WTC11 (cell line): ENCODE measurements at regions not wholly inside any gene's neighbourhood (a gene's known extent, or its start where the extent isn't known, plus 50 kb on each side); places are given as distances from the start of the nearest gene placed in this dataset.

ENCODE experiments used
- ATAC-seq: fragments of 200-7000 bp; cut with Tn5 transposase; 2 replicates; pipeline ENCODE4 v1.10.0; 2021; ENCODE audit warnings: mild to moderate bottlenecking, moderate library complexity
- CTCF ChIA-PET: fragments of 300-600 bp; sonication (Branson Sonifier 250); formaldehyde crosslinking; loops from one replicate; lab custom pipeline; 2021; ENCODE audit warnings: antibody characterized with exemption; lab: Charles Lee
- POLR2A ChIA-PET: fragments of 350-600 bp; sonication (Branson Sonifier 250); formaldehyde crosslinking; loops from one replicate; lab custom pipeline; 2021; ENCODE audit warnings: antibody characterized with exemption; lab: Charles Lee
- DNase-seq: peaks from one replicate; pipeline ENCODE4 v3.0.0; 2021; ENCODE audit warnings: low spot score
- H3K27ac Mint-ChIP-seq: 2 replicates; pipeline ENCODE4 v1.8.0; 2021; ENCODE audit warnings: mixed read lengths
- H3K27me3 Mint-ChIP-seq: 2 replicates; pipeline ENCODE4 v1.8.0; 2021; ENCODE audit warnings: low read depth, mild to moderate bottlenecking, moderate library complexity, mixed read lengths
- H3K36me3 Mint-ChIP-seq: 2 replicates; pipeline ENCODE4 v1.8.0; 2021; ENCODE audit warnings: mixed read lengths
- H3K4me1 Mint-ChIP-seq: 2 replicates; pipeline ENCODE4 v1.8.0; 2022; ENCODE audit warnings: mixed read lengths
- H3K4me3 Mint-ChIP-seq: 2 replicates; pipeline ENCODE4 v1.8.0; 2021; ENCODE audit warnings: mild to moderate bottlenecking, moderate library complexity, mixed read lengths
- H3K9me3 Mint-ChIP-seq: 2 replicates; pipeline ENCODE4 v1.8.0; 2021; ENCODE audit warnings: mixed read lengths
- ATF2 ChIP-seq: sonication (generic); formaldehyde crosslinking; IDR thresholded peaks from 2 replicates; pipeline ENCODE4 v1.8.1; 2022; ENCODE audit warnings: low read depth, missing genetic modification reagents, borderline replicate concordance
- CTCF ChIP-seq: fragments of 200-600 bp; IDR thresholded peaks from 2 replicates; pipeline ENCODE4 v1.8.0; 2022; ENCODE audit warnings: antibody characterized with exemption
- ELF4 ChIP-seq: sonication (generic); formaldehyde crosslinking; IDR thresholded peaks from 2 replicates; pipeline ENCODE4 v1.8.1; 2022; ENCODE audit warnings: low read depth, mild to moderate bottlenecking, moderate library complexity, missing genetic modification reagents
- EMX1 ChIP-seq: fragments of 250-450 bp; sonication (Bioruptor Pico); IDR thresholded peaks from 2 replicates; pipeline ENCODE4 v1.8.0; 2021; ENCODE audit warnings: mild to moderate bottlenecking
- FOXP1 ChIP-seq: sonication (generic); formaldehyde crosslinking; IDR thresholded peaks from 2 replicates; pipeline ENCODE4 v1.8.0; 2022; ENCODE audit warnings: missing genetic modification reagents, mild to moderate bottlenecking, moderate library complexity, borderline replicate concordance
- HMGA2 ChIP-seq: fragments of 250-450 bp; sonication (Bioruptor Pico); IDR thresholded peaks from 2 replicates; pipeline ENCODE4 v1.4.0; 2021; ENCODE audit warnings: mild to moderate bottlenecking, moderate library complexity
- HMGXB4 ChIP-seq: sonication (generic); formaldehyde crosslinking; IDR thresholded peaks from 2 replicates; pipeline ENCODE4 v1.8.1; 2023; ENCODE audit warnings: mild to moderate bottlenecking, moderate library complexity, missing genetic modification reagents
- JUN ChIP-seq: sonication (generic); formaldehyde crosslinking; IDR thresholded peaks from 2 replicates; pipeline ENCODE4 v1.8.0; 2023; ENCODE audit warnings: mild to moderate bottlenecking, missing genetic modification reagents
- MXD4 ChIP-seq: fragments of 250-450 bp; sonication (Bioruptor Pico); IDR thresholded peaks from 2 replicates; pipeline ENCODE4 v1.8.0; 2021; ENCODE audit warnings: mild to moderate bottlenecking, moderate library complexity, borderline replicate concordance
- MYBL2 ChIP-seq: sonication (generic); formaldehyde crosslinking; IDR thresholded peaks from 2 replicates; pipeline ENCODE4 v1.8.1; 2023; ENCODE audit warnings: mild to moderate bottlenecking, moderate library complexity, missing genetic modification reagents
- NFATC4 ChIP-seq: fragments of 250-450 bp; sonication (Bioruptor Pico); IDR thresholded peaks from 2 replicates; pipeline ENCODE4 v1.9.0; 2021; ENCODE audit warnings: mild to moderate bottlenecking
- NFYB ChIP-seq: sonication (generic); formaldehyde crosslinking; conservative IDR thresholded peaks from 2 replicates; pipeline ENCODE4 v1.8.0; 2022; ENCODE audit warnings: low read depth, missing genetic modification reagents
- NR3C1 ChIP-seq: sonication (generic); formaldehyde crosslinking; conservative IDR thresholded peaks from 2 replicates; pipeline ENCODE4 v1.8.1; 2023; ENCODE audit warnings: low read depth, mild to moderate bottlenecking, missing genetic modification reagents
- PRRX2 ChIP-seq: fragments of 250-450 bp; sonication (Bioruptor Pico); IDR thresholded peaks from 2 replicates; pipeline ENCODE4 v1.8.0; 2021; ENCODE audit warnings: mild to moderate bottlenecking
- RORB ChIP-seq: fragments of 250-450 bp; sonication (Bioruptor Pico); IDR thresholded peaks from 2 replicates; pipeline ENCODE4 v1.9.0; 2021; ENCODE audit warnings: mild to moderate bottlenecking
- SOX15 ChIP-seq: fragments of 250-450 bp; sonication (Bioruptor Pico); IDR thresholded peaks from 2 replicates; pipeline ENCODE4 v1.9.0; 2021; ENCODE audit warnings: mild to moderate bottlenecking
- USF1 ChIP-seq: sonication (generic); formaldehyde crosslinking; IDR thresholded peaks from 2 replicates; pipeline ENCODE4 v1.8.0; 2022; ENCODE audit warnings: mild to moderate bottlenecking, missing genetic modification reagents
- USF2 ChIP-seq: sonication (generic); formaldehyde crosslinking; IDR thresholded peaks from 2 replicates; pipeline ENCODE4 v1.8.1; 2023; ENCODE audit warnings: mild to moderate bottlenecking, missing genetic modification reagents, moderate library complexity
- ZNF281 ChIP-seq: sonication (generic); formaldehyde crosslinking; IDR thresholded peaks from 2 replicates; pipeline ENCODE4 v1.8.0; 2023; ENCODE audit warnings: mild to moderate bottlenecking, missing genetic modification reagents
- ZNF671 ChIP-seq: fragments of 250-450 bp; sonication (Bioruptor Pico); IDR thresholded peaks from 2 replicates; pipeline ENCODE4 v1.8.0; 2021; ENCODE audit warnings: mild to moderate bottlenecking
- ZSCAN18 ChIP-seq: fragments of 250-450 bp; sonication (Bioruptor Pico); IDR thresholded peaks from 2 replicates; pipeline ENCODE4 v2.1.2; 2022; ENCODE audit warnings: mild to moderate bottlenecking, moderate library complexity

- no peak overlapping the region for H3K27ac Mint-ChIP-seq
- no peak overlapping the region for H3K4me3 Mint-ChIP-seq
- H3K4me1 Mint-ChIP-seq, result peaks cover 23% of the 10 kb centered on the region
- ChIA-PET POLR2A (no interaction called here), CTCF (no interaction called here)
- H3K27me3 Mint-ChIP-seq, result no peaks in the 10 kb centered on the region; the same call in 1 of the 2 replicates
- H3K36me3 Mint-ChIP-seq, result peaks cover 10% of the 10 kb centered on the region; the same call in 1 of the 2 replicates
- TF ChIP-seq ZSCAN18 (CRISPR knock-in tag), result no peak
- H3K9me3 Mint-ChIP-seq, result peaks cover 12% of the 10 kb centered on the region
- DNase-seq, result no peak
- no peak for ATAC-seq
Observed at GRCh38 chr3:16761571-16761970, 123.2 kb upstream of the PLCL2 start.

GRCh38 chr3:16765661-16766060 lies 119.1 kb upstream of the PLCL2 start:
- no peaks in the 10 kb centered on the region; the same call in 1 of the 2 replicates for H3K27me3 Mint-ChIP-seq
- peaks cover 58% of the 10 kb centered on the region for H3K4me1 Mint-ChIP-seq
- H3K36me3 Mint-ChIP-seq, result peaks cover 6% of the 10 kb centered on the region; the same call in 1 of the 2 replicates
- POLR2A ChIA-PET, result no interaction called here
- peaks cover 8% of the 10 kb centered on the region for H3K9me3 Mint-ChIP-seq
- H3K4me3 Mint-ChIP-seq, result no peak overlapping the region
- CTCF ChIA-PET, result interaction anchor here (0.6 kb wide), 1 partner anchor 42 kb away, joined by 4 read pairs; no protein-coding TSS in a partner anchor
- no peak for ATAC-seq
- DNase-seq, result no peak
- no peak overlapping the region for H3K27ac Mint-ChIP-seq
- TF ChIP-seq JUN (CRISPR knock-in tag), result no peak
- TF ChIP-seq SOX15 (CRISPR knock-in tag), result no peak
- TF ChIP-seq FOXP1 (CRISPR knock-in tag), result no peak
- TF ChIP-seq PRRX2 (CRISPR knock-in tag), result no peak
- no peak for TF ChIP-seq CTCF
- TF ChIP-seq MYBL2 (CRISPR knock-in tag), result no peak
- no peak for TF ChIP-seq ATF2 (CRISPR knock-in tag)
- no peak for TF ChIP-seq MXD4 (CRISPR knock-in tag)
- TF ChIP-seq NR3C1 (CRISPR knock-in tag), result no peak
- TF ChIP-seq USF1 (CRISPR knock-in tag), result no peak
- no peak for TF ChIP-seq ZNF281 (CRISPR knock-in tag)
- TF ChIP-seq EMX1, result no peak
- TF ChIP-seq HMGA2 (CRISPR knock-in tag), result no peak

GRCh38 chr3:16767006-16767405 lies 117.7 kb upstream of the PLCL2 start:
- DNase-seq, result no peak
- H3K27ac Mint-ChIP-seq, result no peak overlapping the region
- peaks cover 5% of the 10 kb centered on the region for H3K9me3 Mint-ChIP-seq
- peak; percentile 70 for ATAC-seq
- H3K36me3 Mint-ChIP-seq, result peaks cover 4% of the 10 kb centered on the region; the same call in 1 of the 2 replicates
- H3K4me3 Mint-ChIP-seq, result no peak overlapping the region
- CTCF ChIA-PET, result interaction anchor here (0.9 kb wide), 1 partner anchor 43 kb away, joined by 3 read pairs; no protein-coding TSS in a partner anchor
- H3K4me1 Mint-ChIP-seq, result peaks cover 58% of the 10 kb centered on the region
- POLR2A ChIA-PET, result no interaction called here
- no peaks in the 10 kb centered on the region; the same call in 1 of the 2 replicates for H3K27me3 Mint-ChIP-seq
- TF ChIP-seq ZNF671 (no peak), NFYB (CRISPR knock-in tag) (no peak), ELF4 (CRISPR knock-in tag) (no peak), ZSCAN18 (CRISPR knock-in tag) (no peak), USF2 (CRISPR knock-in tag) (no peak), JUN (CRISPR knock-in tag) (no peak), NFATC4 (CRISPR knock-in tag) (no peak), RORB (CRISPR knock-in tag) (no peak), HMGXB4 (CRISPR knock-in tag) (no peak)
